ENCODE measurements at regions not wholly inside any gene's neighbourhood (a gene's known extent, or its start where the extent isn't known, plus 50 kb on each side); places are given as distances from the start of the nearest gene placed in this dataset.
A peak's percentile ranks its signal among the peaks of the same experiment; 100 is the strongest.

DNA sequence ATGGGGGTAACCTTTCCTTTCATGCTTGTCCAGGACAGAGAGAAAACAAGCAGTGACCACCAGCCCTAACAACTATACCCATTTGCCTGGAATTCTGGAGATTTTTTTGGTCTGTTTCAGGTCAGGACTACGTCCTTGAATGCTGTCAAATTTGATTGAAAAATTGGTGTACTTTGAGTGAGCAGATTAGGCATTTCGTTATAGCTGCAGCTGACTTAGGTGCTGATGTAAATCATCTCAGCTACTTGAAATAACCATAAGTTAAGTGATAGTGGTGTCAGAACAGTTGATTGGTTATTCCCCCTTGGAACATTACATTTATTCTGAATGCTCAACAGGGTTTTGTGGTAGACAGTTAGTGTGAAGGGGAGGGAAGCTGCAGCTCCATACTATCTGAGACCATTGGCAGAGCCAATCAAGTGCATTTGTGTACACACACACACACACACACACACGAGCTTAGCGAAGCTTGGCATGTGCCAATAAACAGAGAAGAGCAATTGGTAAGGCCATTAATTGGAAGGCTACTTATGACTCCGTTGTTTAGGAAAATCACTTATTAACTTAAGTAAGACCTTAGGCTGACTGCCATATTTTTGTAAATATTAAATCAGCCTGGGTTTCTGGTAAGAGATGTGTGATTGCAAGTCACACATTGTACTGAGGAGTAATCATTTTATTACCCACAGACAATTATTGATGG lies 447.8 kb downstream of the MFSD1 start:
- TF ChIP-seq, protein P1, sequence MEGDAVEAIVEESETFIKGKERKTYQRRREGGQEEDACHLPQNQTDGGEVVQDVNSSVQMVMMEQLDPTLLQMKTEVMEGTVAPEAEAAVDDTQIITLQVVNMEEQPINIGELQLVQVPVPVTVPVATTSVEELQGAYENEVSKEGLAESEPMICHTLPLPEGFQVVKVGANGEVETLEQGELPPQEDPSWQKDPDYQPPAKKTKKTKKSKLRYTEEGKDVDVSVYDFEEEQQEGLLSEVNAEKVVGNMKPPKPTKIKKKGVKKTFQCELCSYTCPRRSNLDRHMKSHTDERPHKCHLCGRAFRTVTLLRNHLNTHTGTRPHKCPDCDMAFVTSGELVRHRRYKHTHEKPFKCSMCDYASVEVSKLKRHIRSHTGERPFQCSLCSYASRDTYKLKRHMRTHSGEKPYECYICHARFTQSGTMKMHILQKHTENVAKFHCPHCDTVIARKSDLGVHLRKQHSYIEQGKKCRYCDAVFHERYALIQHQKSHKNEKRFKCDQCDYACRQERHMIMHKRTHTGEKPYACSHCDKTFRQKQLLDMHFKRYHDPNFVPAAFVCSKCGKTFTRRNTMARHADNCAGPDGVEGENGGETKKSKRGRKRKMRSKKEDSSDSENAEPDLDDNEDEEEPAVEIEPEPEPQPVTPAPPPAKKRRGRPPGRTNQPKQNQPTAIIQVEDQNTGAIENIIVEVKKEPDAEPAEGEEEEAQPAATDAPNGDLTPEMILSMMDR (IDR thresholded peaks at IDR 0.05; ENCODE audit: low read depth, low read length) = no peak
- in situ Hi-C loops (cut with HindIII; ENCODE audit: low sequenced_read_pairs) = no loop called here
- H3K4me3 ChIP-seq (ENCODE audit: low read depth, low read length) = no peak overlapping the region
- no peak for DNase-seq (ENCODE audit: low read depth, low spot score)

DNA sequence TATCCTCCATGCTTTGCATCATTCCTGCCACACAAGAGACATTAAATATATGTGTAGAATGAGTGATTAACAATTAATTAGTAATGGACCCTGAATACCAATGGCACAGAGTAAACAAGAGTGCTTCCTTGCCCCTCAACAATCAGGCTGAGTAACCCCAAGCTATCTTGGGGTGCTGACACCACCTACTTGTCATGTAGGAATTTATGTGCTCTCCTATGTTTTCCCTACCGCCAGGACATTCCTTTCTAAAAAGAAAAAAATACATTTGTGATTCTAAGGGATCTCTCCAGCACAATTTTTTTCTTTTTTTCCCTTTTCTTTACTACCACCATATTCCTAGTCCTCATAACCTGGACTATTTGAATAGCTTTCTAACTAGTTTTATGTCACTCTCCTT lies 449.1 kb downstream of the MFSD1 start:
- in situ Hi-C loops (cut with HindIII; ENCODE audit: low sequenced_read_pairs) = no loop called here
- no peak for DNase-seq (ENCODE audit: low read depth, low spot score)
- TF ChIP-seq, protein P1 (IDR thresholded peaks at IDR 0.05; ENCODE audit: low read depth, low read length) = no peak

GRCh38 chr3:159252274-159252673 lies 450.4 kb downstream of the MFSD1 start:
- H3K4me3 ChIP-seq (ENCODE audit: low read depth, low read length) = no peak overlapping the region
- in situ Hi-C loops (cut with HindIII; ENCODE audit: low sequenced_read_pairs) = no loop called here
- TF ChIP-seq, protein P1 (IDR thresholded peaks at IDR 0.05; ENCODE audit: low read depth, low read length) = no peak
- DNase-seq (ENCODE audit: low read depth, low spot score) = peak; percentile 74

More for the DNA sequence above, 449.1 kb downstream of the MFSD1 start:
- no peak overlapping the region for H3K4me3 ChIP-seq (ENCODE audit: low read depth, low read length)

- peak; percentile 79 for DNase-seq (ENCODE audit: low read depth, low spot score)
- TF ChIP-seq, protein P1 (IDR thresholded peaks at IDR 0.05; ENCODE audit: low read depth, low read length) = peak; percentile 67
- no peak overlapping the region for H3K4me3 ChIP-seq (ENCODE audit: low read depth, low read length)
- in situ Hi-C loops (cut with HindIII; ENCODE audit: low sequenced_read_pairs) = no loop called here
These were observed 451.0 kb downstream of the MFSD1 start for GRCh38 chr3:159252772-159253384.

GRCh38 chr3:159253860-159254259 lies 452.0 kb downstream of the MFSD1 start:
- TF ChIP-seq, protein P1 (IDR thresholded peaks at IDR 0.05; ENCODE audit: low read depth, low read length) = no peak
- no peak for DNase-seq (ENCODE audit: low read depth, low spot score)
- H3K4me3 ChIP-seq (ENCODE audit: low read depth, low read length) = no peak overlapping the region
- in situ Hi-C loops (cut with HindIII; ENCODE audit: low sequenced_read_pairs) = no loop called here

DNA sequence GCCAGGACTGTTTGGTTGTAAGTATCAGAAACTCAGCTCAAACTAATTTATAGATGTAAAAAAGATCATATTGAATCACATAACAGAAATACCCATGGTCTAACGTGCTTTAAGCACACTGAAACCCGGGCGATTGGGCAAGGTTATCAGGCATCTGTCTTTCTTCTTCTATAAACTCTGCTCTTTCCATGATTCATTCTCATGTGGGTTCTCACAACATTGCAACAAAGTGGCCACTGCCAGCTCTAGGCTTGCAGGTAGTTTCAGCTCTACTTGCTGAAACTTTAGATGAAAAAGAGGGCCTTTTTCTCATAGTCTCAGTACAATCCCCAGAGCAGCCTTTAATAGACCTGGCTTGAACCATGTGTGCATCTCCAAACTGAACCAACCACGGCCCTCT lies 456.1 kb downstream of the MFSD1 start:
- no peak overlapping the region for H3K4me3 ChIP-seq (ENCODE audit: low read depth, low read length)
- DNase-seq (ENCODE audit: low read depth, low spot score) = no peak
- TF ChIP-seq, protein P1 (IDR thresholded peaks at IDR 0.05; ENCODE audit: low read depth, low read length) = no peak
- in situ Hi-C loops (cut with HindIII; ENCODE audit: low sequenced_read_pairs) = no loop called here
